ENCODE measurements at regions not wholly inside any gene's neighbourhood (a gene's known extent, or its start where the extent isn't known, plus 50 kb on each side); places are given as distances from the start of the nearest gene placed in this dataset.

DNA sequence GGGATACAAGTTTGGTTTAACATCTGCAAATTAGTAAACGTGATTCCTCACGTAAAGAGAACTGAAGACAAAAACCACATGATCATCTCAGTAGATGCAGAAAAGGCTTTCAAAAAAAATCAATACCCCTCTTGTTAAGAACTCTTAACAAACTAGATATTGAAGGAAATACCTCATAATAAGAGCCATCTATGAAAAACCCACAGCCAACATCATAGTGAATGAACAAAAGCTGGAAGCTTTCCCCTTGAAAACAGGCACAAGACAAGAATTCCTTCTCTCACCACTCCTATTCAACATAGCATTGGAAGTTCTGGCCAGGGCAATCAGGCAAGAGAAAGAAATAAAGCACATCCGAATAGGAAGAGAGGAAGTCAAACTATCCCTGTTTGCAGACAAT, 160.5 kb downstream of the CSNK2A3 start:
- no peak for TF ChIP-seq EZH2 (IDR thresholded peaks at IDR 0.05; ENCODE audit: borderline replicate concordance, low read depth, low read length, poor library complexity, severe bottlenecking)
- TF ChIP-seq CTCF (conservative IDR thresholded peaks at IDR 0.05; ENCODE audit: low read depth, low read length), result no peak

All from A673 (cell line).